GM19455 (cell line): ENCODE measurements at regions not wholly inside any gene's neighbourhood (a gene's known extent, or its start where the extent isn't known, plus 50 kb on each side); places are given as distances from the start of the nearest gene placed in this dataset.
"Not testable (repeated sequence)": the region's sequence is repeated elsewhere in the genome, so short reads cannot be mapped to it uniquely, and the experiment has no call there.

Source experiments
- ATAC-seq: cut with Tn5 transposase; IDR thresholded peaks from one replicate; pipeline ENCODE4 v1.9.1; 2021; ENCODE audit not compliant: unreplicated experiment

DNA sequence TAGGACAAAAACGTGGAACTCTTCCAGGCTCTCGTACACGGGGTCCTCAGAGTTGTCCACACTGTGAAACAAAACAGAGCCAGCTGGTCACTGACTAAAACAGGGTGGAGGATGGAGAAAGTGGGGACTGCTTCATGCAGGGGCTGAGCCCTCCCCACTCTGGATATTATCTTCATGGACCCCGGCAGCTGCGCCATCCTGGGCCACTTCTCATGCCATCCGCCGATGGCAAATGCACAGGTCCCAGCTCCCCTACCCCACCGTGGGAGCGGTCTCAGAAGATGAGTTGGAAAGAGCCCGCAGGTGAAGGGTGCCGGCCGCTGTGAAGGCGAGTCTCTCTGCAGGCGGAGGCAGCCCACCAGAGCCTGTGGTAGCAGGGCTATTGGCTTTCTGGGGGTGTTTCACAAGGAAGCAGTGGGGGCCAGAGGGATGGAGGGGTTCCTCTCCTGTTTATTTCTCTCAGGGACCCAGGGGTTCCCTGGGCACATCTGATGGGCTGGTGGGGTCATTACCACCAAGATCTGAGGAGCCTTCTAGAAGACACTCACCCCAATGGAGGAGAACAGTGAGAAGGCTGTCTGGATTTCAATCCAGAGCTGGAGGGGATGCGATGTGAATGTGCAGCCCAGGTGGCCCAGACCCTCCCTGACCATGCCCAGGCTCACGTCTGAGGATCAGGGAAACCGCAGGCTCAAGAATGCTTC is 177.3 kb downstream of the KLF13 start:
- ATAC-seq, result no peak

DNA sequence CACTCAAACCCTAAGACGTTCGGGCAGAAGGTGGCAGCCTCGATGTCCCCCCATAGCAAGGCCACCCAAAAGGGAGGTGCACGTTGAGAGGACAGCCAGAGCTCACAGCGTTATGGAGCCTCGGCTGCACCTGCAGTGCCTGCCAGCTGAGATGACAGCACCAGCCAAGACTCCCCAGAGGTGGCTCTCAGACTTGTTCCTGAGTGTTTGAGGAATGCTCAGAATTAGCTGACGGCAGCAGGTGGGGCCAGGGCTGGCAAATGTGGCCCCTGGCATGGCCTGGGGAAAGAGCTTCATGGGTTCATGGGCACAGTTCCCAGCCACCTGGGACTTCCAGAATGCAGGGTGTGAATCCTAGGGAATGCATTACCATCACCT is 177.8 kb downstream of the KLF13 start:
- no peak for ATAC-seq

DNA sequence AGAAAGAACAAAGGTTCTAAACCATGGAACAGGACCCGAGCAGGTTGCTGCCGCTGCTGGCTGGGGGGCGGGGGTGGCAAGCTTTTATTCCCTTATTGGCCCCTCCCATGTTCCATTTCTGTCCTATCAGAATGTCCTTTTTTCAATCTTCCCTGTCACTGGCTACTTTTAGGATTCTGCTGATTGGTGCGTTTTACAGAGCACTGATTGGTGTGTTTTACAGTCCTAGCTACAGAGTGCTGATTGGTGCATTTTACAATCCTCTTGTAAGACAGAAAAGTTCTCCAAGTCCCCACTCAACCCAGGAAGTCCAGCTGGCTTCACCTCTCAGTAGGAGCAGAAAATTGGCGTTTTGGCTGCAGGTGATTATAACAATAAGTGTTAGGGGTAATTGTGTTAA is 180.9 kb downstream of the KLF13 start:
- not testable (repeated sequence) for ATAC-seq

DNA sequence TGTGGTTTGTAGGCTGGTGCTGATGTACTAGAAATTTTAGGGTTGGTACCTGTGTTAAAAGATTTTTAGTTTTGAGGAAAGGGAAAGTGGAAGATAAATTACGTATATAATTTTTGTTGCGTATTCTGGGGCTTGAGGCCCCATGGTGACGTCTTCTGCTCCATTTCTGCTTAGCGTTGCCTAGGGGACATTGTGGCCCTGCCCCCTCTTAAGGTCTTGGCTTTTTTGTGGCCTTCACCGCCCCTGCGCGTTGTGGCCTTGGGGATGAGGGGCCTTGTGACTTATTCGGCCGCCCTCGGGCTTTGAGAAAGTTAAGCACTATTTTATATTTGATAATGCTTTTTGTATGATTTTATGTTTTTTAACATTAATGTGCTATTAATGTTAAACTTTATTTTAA is 182.0 kb downstream of the KLF13 start:
- ATAC-seq, result no peak

DNA sequence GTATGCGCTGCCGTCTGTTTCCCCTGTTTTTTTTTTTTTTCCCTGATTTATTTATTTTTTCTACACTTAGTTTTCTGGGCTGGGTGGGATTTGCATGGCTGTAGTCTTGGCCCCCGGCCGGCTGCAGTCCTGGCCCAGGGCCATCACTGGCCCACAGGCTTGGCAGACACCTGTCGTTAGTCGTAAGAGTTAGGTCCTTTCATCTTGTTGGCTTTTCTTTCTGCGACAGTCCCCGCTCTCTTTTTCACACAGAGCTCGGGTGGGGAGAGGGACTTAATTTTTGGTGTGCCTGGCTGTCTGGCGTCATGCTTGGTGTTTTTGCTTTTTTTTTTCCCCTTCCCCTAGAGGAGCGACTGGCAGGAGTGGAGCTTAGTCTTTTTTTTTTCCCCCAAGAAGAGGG is 183.4 kb downstream of the KLF13 start:
- no peak for ATAC-seq

DNA sequence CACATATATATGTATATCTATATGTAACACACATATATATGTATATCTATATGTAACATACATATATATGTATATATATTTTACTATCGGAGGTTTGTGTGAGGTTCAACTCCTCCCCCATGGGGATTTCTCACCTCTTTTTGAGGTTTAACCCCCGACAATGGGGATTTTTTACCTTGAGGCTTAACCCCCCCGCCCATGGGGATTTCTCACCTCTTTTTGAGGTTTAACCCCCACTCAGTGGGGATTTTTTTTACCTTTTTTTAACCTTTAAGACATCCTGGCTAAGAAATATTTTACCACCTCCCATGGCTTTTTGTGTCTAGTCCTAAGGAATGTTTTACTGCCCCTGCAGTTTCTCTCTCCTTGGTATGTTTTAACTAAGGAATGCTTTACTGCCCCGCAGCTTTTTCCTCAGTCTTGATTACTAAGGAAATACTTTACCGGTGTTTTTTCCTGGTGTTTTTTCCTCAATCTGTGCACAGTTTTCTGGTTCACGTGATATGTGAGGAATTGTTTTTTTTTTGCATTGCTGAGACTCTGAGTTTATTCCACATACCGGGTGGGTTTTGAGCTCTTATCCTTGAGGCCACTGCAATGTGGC is 185.2 kb downstream of the KLF13 start:
- no peak for ATAC-seq

DNA sequence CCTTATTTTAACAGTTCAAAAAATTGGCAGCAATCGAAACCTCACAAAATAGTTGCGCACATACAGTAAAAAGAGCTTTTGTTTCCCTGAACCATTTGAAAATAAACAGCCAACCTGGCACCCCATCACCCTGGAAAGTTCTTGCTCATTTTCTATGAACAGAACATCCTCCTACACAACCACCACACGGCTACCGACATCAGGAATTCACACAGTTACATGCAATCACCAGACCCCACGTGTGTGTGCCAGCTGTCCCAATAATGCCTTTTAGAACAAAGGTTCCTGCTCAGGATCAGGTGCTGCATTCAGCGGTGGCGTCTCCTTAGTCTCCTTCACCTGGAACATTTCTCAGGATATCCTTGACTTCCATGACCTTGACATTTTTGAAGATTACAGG is 186.5 kb downstream of the KLF13 start:
- no peak for ATAC-seq

DNA sequence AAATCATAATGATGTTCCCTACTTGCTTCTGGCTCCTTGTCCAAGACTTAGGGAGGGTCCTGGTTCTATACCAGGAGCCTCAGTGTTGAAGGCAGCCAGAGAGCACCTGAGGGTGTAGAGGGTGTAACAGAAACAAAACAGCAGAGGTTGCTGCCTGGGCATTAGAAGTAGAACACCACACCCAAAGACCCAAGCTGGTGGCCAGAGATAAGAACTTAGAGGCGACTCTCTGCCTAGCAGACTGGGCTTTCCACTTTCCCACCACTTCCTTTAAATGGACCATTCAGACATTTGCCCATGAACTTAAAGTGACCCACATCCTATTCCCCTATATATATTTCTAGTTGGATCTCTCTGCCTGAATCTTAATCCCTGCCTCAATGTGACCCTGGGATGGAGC is 189.8 kb downstream of the KLF13 start:
- ATAC-seq, result no peak

DNA sequence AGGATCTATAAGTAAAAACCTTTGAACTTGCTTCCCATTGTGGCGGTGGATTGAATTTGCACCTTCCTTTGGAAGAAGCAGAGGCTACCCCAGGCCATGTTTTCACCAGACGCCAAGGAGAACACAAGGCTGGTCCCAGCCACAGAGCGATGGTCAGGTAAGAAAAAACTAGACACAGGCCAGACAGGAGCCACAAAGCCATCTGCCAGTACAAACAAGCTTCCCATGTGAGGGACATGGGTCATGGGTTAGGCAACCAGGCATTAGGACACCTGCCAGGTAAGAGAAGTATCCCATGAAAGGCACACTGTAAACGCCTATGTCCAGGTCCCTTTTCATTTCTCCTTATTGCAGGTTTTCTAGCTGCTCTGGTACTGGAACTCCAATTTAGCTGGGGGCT is 190.2 kb downstream of the KLF13 start:
- no peak for ATAC-seq

DNA sequence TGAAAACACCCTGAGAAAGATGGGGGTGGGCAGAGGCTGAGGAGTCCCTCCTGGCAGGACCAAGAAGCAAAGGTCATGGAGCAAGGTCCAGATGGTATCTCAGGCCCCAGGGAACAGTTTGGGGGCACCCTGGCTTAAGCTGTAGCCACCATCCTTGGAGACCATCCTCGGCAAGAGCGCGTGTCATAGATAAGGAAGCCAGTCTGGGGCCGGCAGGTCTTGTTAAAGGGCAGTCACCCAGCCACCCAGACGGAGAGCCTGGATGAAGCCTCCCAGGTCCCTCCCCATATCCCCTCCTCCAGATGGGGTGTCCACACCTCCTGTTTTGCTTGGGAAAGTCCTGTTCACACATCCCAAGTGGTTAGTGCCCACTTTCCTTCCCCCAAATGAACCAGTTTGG is 191.1 kb downstream of the KLF13 start:
- ATAC-seq, result no peak

DNA sequence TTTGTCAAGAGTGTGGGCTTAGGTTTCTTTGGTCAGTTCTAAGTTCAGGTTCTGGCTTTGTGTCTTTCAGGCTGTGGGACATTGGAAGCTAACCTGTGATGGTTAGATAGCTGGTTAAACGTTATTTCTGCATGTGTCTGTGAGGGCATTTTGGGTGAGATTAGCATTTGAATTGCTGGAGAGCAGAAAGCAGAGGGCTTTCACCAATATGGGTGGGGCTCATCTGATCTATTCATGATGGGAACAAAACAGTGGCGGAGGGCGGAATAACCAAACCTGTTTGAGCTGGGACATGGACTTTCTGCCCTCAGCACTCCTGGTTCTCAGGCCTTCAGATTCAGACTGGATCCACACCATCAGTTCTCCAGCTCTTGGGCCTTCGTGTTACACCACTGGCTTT is 195.4 kb downstream of the KLF13 start:
- ATAC-seq, result no peak

DNA sequence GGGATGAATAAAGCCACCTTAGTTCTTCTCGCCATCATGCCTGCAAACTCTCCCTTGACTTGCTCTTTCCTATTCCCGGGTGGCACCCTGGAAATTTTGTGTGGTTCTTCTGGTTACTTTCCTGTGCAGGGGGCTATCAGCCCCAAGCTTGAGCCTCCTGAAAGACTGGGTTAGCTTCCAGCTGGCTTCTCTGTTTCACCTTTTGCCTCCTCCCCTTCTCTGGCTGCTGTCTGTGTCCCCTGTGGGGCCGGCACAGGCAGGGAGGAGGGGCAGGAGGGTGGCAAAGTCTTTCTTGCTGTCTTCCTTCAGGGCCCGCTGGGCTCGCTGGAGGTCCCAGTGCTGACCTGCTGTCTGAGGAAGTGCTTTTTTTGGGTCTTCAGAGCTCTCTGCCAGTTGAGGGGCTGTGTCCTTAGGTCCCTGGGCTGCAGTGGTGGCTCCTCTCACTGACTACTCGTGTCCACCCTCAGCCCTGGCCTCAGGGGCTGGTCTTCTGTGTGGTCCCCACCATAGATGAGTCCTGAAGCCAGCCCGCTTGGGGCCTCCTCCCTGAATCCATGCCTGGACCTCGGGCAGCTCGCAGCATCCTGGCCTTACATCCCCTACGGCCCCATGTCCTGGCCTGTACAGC is 196.5 kb downstream of the KLF13 start:
- no peak for ATAC-seq

DNA sequence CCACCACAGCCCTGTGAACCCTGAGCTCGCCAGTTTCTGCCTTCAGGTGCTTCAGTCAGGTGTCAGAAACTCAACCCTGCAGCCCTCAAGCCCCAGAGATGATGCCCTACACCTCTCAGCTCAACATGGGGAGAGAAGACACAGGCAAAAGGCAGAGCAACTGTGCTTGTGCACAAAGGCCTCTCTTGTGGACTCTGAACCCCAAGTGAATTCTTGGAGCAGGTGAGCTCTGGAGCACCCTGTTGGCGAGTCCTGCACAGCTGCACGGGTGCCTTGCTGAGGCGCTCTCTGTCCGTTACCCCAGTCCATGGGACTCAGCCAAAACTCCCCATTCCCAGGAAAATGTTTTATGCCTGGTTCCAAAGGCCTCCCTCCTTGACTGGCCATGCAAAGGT is 197.0 kb downstream of the KLF13 start:
- ATAC-seq, result no peak

DNA sequence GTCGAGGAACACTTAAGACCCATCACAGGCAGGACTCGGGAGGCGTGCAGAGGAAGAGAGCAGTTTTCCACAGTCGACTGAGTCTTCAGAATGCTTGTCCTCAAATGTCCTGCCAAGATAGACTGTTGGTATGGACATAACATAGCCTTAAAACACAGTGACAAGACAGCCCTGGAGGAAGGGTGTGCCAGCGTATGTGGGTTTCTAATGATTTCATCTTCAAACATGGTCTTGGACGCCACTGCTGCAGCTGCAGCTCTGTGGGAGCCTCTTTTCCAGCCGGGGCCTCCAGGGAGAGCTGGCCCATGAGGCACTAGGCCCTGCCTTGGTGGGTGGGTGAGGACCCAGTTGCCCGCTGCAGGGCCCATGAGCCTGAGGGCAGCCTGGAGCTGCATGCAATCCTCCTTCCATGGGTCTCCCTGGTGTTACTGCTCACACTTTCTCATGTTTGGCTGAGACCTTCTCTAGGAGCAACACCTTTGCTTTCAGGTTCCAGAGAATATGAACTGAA is 198.6 kb downstream of the KLF13 start:
- ATAC-seq, result no peak

DNA sequence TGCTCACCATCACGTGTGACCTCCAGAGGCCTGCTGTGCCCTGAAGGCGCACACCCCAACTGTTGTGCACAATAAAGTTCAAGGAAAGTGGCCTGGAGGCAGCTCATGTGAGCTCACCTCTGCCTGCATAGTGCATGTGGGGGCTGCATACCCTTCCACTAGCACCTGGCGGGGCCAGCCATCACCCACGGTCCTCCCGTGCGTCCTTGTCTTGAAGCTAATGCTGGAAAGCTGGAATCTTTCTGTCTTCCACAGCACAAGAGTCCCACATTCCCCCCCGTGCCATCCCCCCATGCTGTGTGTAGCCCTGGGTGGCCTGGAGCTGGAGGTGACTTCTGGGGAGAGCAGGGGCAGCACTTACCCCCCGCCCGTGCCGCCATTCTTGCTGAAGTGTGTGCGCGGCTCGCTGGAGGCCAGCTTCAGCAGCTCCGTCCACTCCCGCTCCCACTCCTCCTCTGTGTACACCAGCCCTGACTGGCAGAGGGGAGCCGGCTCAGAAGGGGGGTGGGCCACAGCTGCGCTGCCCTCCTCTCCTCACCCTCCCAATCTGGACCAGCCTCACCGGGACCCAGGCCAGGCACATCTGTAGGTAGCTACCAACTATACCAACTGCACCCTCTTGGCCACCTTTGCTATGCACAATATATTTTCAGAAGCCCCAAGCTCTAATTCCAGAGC is 199.5 kb downstream of the KLF13 start:
- no peak for ATAC-seq

DNA sequence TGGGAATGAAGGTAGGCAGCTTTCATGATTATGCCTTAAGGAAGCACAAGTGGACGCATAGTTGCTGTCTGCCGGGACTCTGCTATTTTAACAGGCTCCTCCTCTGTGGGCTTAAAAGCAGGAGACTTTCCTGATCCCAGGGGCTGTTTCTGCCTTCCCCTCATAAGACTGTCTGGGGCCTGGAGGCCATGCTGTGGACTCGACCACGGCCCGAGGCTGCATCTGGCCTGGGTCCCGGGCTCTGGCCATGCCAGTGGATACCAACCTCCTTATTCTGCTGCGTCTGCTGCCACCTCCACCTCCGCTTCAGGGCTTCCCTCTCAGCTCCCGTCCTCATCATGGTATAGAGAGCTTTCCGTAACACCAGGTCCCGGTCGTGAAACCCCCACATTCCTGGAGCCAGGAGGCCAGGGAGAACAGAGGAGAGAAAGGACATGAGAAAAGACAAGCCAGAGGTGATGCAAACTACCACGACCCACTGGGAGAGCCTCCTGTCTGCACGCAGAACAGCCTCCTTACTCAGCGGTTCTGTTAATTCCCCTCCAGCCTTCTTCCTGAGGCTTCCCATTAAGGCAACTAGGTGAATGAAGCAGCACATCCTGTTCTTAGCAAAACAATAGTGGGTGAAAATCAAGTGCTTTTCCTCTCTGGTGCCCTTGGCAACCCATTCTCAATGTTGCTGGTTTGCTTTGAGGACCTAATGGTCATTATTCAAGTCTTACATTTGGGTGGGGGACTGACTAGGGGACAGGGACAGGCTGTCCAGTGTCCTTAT is 200.5 kb downstream of the KLF13 start:
- ATAC-seq, result no peak

DNA sequence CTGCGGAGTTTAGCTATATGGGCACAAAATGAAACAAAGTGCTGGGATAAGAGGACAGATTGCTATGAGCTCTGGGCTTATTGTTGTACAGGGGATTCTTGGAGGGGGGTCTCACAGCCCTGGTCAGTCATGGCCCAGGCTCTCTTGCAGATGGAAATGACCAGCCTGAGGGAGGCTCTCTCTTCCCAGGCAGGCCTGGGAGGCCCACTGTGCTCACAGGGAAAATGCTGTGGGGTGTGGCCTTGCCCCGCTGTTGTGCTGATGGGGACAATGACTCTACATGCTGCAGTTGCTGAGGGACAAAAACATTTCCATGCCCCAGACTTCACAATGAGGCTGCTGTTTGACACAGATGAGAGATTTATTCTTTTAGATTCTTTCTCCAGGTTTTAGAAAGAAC is 202.2 kb downstream of the KLF13 start:
- no peak for ATAC-seq

DNA sequence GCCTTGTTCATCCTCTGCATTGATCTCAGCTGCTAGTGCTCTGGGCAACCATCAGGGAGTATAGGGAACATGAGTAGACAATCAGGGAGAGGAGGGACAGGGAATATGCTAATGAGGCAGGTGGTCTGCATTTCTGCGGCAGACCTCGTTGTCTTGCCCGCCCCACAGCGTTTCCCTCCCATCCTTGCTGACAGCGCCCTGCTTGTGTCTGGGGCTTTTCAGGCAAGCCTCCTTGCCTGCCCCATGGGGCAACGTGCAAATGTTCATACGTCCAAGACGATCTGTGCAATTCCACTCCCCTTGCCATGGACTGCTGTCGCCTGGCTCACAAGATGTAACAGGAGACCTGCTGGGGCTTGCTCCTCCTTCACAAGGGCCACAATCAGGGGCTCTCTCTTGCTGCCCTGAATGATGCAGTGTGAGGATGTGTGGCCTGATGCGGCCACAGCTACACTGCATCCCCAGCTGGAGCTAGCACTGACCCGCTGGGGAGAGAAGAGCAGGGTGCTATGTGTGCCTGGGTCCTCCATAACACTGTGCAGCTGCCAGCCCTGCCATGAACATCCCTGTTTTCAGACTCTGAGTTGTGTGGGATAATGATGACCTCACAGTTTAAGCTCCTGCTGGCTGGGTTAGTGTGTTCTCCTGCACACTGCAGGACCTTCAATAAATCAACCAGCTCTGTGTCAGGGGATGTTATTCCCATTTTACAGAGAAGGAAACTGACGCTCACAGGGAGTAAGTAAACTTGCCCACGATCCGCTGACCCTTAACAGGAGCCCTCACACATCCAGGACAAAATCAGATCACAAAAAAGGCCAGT is 211.3 kb downstream of the KLF13 start:
- ATAC-seq, result no peak

DNA sequence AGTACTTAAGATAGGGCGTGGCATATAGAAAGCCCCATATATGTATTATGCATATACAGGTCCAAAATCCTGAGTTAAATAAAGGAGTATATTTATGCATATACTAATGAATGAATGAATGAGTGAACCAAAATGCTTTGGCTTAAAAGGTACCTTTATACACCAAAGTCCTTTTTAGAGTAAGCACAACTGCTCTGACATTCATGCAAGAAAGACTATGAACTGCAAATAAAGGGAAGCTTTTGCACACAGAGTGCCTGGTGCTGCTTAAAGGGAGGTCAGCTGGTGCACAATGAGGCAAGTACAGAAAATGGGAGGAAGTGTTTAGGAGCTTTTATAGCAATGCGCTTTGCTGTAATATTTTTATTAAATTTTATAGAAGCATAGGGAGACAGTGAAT is 214.0 kb downstream of the KLF13 start:
- ATAC-seq, result no peak

DNA sequence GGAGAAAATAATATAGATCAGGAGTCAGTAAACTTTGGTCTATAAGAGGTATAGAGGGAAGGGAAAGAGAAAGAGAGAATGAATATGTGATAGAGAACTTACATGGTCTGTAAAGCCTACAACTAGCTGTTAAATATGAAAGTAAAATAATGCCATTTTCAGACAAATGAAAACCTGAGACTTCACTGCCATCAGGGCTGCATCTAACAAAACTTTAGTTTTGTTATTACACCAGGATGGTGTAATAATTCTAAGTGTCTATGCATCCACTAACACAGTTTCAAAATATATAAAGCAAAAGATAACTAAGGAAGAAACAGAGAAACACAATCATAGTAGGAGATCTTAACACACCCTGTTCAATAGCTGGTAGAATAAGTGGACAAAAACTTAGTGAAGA is 217.7 kb downstream of the KLF13 start:
- ATAC-seq, result no peak
